GM12892 (cell line): ENCODE measurements at regions not wholly inside any gene's neighbourhood (a gene's known extent, or its start where the extent isn't known, plus 50 kb on each side); places are given as distances from the start of the nearest gene placed in this dataset.

ENCODE experiments used
- POLR2A ChIP-seq: IDR thresholded peaks from 2 replicates; pipeline ENCODE4 v1.6.1; 2011; ENCODE audit warnings: low read depth, low read length, control low read depth
- POLR2AphosphoS5 ChIP-seq: IDR thresholded peaks from 2 replicates; pipeline ENCODE4 v1.6.1; 2011; ENCODE audit warnings: low read depth, low read length, control low read depth
- TAF1 ChIP-seq: IDR thresholded peaks from 2 replicates; pipeline ENCODE4 v1.6.1; 2011; ENCODE audit warnings: low read depth, mild to moderate bottlenecking, control low read depth, low read length, borderline replicate concordance

DNA sequence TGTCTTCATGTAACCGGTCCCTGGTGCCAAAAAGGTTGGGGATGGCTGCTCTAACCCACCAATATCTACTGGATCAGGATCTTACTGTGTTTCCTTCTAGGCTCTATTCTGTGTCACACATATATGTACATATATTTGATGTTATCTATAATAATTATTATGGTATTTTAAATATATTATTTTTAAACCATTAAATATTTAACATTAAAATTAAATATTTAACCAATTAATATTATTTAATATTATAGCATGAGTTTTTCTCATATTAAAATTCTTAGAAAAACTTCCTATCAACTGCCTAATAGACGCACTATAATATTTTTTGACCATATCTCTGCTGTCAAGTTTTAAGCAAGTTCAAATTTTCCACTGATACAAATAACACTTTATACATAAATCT, 196.9 kb upstream of the PLET1 start:
- no peak for TF ChIP-seq POLR2AphosphoS5
- TF ChIP-seq POLR2A = no peak
- TF ChIP-seq TAF1 = no peak
